ENCODE measurements at regions not wholly inside any gene's neighbourhood (a gene's known extent, or its start where the extent isn't known, plus 50 kb on each side); places are given as distances from the start of the nearest gene placed in this dataset.

DNA sequence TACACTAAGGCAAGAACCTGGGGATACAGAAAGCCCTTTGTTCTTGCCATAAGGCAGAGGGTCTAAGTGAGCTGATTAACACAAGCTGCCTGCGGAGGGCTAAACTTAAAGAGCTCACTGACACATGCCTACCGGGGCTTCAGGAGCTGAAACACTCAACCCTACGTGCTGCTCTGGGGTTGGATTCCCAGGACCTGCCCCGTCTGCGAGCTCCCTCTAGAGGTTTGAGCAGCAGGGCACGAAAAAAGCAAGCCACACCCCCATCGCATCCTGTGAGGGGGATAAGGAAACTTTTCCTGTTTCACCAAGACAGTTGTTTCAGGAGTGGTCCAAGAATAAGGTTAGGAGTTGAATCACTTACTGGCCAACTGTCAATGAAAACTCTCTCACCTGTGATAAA, 562.1 kb downstream of the TMX3 start:
- TF ChIP-seq, protein P1, sequence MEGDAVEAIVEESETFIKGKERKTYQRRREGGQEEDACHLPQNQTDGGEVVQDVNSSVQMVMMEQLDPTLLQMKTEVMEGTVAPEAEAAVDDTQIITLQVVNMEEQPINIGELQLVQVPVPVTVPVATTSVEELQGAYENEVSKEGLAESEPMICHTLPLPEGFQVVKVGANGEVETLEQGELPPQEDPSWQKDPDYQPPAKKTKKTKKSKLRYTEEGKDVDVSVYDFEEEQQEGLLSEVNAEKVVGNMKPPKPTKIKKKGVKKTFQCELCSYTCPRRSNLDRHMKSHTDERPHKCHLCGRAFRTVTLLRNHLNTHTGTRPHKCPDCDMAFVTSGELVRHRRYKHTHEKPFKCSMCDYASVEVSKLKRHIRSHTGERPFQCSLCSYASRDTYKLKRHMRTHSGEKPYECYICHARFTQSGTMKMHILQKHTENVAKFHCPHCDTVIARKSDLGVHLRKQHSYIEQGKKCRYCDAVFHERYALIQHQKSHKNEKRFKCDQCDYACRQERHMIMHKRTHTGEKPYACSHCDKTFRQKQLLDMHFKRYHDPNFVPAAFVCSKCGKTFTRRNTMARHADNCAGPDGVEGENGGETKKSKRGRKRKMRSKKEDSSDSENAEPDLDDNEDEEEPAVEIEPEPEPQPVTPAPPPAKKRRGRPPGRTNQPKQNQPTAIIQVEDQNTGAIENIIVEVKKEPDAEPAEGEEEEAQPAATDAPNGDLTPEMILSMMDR (IDR thresholded peaks at IDR 0.05) = no peak
- TF ChIP-seq POLR2AphosphoS5 (IDR thresholded peaks at IDR 0.05) (no peak), POLR2A (IDR thresholded peaks at IDR 0.05) (no peak)
